GM12892 (cell line): ENCODE measurements at regions not wholly inside any gene's neighbourhood (a gene's known extent, or its start where the extent isn't known, plus 50 kb on each side); places are given as distances from the start of the nearest gene placed in this dataset.

Experiments
- DNase-seq: peaks from one replicate; pipeline ENCODE4 v3.0.0; 2011; ENCODE audit not compliant: insufficient read length
- FAIRE-seq: peaks from 2 replicates; lab custom pipeline; 2011; peaks lifted over from hg19 to GRCh38; lab: Jason Lieb, UNC
- POLR2A ChIP-seq: IDR thresholded peaks from 2 replicates; pipeline ENCODE4 v1.6.1; 2011; ENCODE audit warnings: low read depth, low read length, control low read depth
- POLR2AphosphoS5 ChIP-seq: IDR thresholded peaks from 2 replicates; pipeline ENCODE4 v1.6.1; 2011; ENCODE audit warnings: low read depth, low read length, control low read depth
- TAF1 ChIP-seq: IDR thresholded peaks from 2 replicates; pipeline ENCODE4 v1.6.1; 2011; ENCODE audit warnings: low read depth, mild to moderate bottlenecking, control low read depth, low read length, borderline replicate concordance

DNA sequence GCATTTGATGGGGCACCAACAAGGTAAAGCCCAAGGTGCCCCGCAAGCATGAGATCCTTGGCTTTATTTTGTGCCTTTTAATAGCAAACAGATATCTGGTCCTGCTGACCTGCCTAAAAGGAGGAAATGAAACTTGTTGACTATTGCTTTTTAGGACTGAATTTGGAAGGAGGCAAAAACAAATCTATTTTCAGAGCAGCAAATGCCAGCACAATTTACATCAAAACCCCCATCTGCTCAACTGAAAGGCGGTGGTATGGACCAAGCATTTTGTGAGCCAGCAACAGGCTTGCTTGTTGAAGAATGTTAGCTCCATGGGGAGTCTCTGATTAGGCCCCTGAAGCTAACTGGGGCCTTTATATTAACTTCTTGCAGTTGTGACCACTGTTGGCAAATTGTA lies 192.6 kb upstream of the E2F8 start:
- TF ChIP-seq TAF1 (no peak), POLR2AphosphoS5 (no peak), POLR2A (no peak)
- no peak for DNase-seq
- FAIRE-seq: no peak

DNA sequence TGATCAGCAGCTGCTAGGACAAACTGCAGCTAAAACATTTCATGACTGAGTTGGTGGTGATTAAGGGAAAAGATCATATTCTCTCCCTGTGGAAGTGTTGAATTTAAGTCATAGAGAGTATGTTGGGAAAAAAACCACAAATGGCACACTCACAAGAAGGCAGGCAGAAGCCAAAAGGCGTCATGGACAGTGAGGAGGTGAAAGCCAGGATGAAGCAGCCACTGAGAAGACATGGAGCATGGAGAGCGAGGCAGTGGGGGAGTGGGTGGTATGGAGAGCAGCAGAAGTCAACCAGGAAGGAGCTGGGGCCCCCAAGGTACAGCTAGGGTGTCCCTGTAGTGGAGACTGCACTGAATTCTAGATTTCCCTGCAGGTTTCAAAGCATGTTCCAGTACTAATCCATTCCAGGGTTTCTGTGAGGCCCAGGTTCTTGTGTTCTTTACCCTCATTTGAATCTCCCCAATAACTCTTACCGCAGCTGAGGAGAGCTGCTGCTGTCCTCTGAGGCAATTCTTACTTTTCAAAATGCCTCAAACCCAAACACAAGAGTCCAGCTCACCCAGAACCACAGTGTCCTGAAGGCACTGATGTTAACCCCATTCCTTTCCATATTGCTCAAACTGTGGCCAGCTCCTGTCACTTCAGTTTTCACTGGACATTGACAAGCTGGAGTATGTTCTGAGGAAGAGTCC lies 191.8 kb upstream of the E2F8 start:
- TF ChIP-seq POLR2A (no peak), POLR2AphosphoS5 (no peak)
- DNase-seq (no peak), FAIRE-seq (peak; percentile 97)

DNA sequence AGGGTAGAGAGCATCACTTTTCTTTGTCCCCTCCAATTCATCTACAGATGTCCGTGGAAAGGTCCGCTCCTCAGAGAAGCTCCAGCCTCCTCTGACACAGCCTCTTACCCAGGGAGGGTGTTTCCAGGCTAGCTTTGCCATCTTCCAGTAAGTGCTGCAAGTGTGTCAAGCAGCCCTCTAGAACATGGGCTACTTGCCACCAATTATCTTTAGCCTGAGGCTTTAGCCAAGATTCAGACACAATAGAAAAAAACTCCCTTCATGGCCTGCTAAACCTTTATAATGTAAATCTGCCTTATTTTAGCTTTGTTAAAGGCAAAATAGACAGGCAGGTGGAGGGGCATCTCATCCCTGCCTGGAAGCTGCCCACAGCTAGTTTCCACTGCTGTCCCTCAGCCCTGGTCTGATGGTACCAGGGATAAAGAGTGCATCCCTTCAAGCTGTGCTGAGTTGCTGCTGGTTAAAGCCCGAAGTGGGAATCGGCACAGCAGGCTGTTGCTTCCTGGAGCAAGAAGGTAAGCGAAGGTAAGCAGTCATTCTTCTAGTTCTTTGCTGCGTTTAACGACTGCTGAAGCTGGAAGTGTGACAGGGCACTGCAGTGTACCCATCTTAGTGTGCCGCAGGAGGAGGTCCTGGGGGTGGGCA lies 190.1 kb upstream of the E2F8 start:
- FAIRE-seq (no peak), DNase-seq (no peak)
- no peak for TF ChIP-seq TAF1
- no peak for TF ChIP-seq POLR2AphosphoS5
- no peak for TF ChIP-seq POLR2A

DNA sequence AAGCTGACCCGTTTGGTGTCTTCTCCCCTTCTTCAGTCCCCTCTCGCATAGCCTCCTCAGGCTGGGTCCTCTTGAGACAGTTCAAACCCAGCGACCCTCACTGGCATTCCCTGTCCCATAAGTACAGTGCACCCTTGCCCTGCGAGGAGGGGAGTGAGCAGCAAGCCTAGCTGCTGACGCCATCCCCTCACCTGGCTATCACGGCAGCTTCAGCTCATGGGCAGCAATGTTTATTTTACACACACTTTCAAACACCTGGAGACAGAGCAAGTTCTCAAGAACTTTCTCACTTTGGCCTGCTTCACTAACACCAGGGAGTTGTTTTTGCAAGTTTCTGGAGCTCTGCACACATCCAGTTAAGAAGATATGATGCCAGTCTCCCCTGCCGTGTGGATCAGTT lies 189.6 kb upstream of the E2F8 start:
- FAIRE-seq (no peak), DNase-seq (no peak)
- no peak for TF ChIP-seq TAF1
- no peak for TF ChIP-seq POLR2A
- TF ChIP-seq POLR2AphosphoS5: no peak

DNA sequence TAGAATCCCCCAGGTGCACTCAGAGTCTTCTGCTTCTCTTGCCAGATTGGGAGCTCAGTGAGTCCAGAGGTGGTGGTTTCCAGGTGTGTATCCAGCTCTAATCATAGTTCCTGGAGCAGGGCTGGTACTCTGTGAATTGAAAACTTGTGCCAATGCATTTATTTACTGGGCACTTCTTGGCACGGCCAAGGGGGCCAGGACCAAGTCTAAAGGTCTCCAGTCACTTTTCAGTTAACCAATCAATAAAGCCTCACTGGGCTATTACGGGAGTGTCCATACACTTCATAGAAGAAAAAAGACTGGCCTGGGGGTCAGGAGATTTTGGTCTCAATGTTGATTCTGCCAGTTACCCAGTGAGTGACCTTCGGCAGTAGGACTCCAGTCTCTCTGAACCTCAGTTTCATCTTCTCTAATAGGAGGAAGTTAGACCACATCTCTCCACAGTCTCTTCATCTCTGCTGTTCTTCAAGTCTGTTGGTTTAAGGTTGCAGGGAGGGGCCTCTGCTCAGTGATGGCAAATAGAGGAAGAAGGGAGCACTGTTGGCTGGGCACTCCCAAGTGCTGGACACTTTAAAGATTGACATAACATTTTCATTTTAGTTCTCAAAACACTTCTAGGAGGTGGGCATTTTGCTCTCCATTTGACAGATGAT lies 188.5 kb upstream of the E2F8 start:
- no peak for FAIRE-seq
- DNase-seq: no peak
- TF ChIP-seq POLR2A: no peak

DNA sequence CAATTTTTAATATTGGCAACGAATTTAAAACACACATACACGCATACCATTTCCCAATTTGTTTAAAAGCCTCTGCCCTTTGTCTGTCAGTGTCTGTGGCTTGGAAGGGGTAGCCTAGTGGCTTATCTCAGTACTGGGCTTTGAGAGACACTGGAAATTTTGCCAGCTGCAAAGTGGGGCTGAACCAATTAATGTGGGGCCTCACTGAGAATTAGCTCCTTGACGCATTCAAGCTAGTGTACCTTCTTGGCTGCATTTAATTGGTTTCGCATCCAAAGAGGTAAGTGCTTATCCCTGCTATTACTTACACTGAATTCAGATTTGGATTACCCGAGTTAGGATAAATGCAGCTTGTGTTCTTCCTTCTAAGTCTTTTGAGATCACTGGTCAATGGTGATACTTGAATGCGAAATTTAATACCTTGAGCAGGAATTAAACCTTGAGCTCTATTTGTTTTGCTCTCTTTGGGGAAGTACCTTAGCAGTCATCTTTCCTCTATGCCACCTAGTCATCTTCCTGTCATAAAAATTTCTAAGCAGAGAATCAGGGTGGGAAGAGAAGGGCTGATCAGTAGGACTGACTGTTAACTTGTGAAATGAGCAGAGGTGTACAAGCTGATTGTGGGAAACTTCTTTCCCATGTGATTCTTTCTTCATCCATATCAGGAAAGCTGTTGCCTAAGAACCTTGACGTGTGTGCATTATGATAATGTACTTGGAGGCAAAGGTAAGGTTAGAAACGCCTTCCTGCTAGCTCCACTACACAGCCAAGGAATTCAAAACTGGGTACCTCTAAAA lies 187.7 kb upstream of the E2F8 start:
- FAIRE-seq: peak; percentile 90
- no peak for TF ChIP-seq POLR2AphosphoS5
- no peak for TF ChIP-seq TAF1
- no peak for TF ChIP-seq POLR2A
- no peak for DNase-seq

DNA sequence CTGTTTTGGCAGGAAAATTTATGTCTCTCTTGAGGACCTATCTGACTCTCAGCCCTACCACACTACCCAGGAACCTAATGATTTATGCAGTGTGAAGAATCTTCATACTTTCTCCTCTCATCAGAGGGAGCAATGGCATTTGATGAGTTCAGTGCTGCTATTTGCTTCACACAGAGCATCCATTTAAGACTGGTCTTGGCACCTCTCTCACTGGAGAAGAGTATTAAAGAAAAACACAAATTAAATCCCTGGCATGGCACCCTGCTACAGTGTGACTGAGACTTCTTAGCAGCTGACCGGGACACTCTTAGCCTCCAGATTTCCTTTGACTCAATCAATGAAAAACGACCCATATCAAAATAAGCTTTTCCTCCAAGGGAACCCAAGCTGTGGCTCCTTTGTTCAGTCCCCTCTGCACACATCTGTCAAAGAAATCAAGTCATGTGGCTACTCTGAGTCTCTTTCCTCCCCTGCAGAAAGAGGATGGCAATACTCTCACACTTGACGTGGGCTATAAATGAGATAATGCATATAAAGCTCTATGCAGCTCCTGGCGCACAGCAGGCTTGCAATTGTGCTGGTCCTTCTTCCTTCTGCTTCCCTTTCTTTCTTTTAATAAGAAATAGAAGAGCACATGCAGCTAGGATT lies 186.1 kb upstream of the E2F8 start:
- peak; percentile 21 for FAIRE-seq
- no peak for DNase-seq
- TF ChIP-seq POLR2A (no peak), TAF1 (no peak), POLR2AphosphoS5 (no peak)

DNA sequence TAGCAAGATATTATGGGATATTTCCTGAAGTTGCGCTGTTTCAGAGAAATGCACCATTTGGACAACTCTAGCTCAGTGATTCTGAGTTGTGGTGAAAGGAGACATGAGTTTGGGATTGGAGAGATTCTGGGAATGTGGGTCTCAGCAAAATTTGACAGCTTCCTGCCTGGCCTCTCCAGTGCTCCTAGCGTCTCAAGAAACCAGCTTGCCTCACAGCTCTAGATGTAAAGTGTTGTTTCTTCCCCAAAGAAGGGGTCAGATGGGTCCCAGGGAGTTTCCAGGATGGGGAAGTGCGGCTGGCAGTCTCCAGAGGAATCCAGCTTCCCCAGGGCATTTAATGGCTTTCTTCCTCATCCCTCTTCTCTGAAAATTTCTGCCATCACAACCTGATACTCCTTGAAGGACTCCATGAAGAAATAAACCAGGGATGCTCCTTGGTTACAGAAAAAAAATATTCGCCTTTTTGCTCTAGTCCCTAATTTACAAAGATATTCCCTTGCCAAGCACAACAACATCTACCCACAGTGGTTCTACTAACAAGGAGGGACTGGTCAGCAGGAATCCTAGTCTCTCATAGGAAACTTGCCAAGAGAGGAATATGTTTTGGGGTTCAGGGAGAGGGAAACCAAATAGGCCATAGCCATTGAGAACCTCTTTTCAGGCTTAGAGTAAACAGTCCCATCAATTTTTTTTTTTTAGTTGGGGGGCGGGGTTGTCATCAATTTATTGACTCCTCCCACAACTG lies 185.4 kb upstream of the E2F8 start:
- TF ChIP-seq POLR2A (no peak), TAF1 (no peak), POLR2AphosphoS5 (no peak)
- FAIRE-seq (peak; percentile 73), DNase-seq (no peak)

DNA sequence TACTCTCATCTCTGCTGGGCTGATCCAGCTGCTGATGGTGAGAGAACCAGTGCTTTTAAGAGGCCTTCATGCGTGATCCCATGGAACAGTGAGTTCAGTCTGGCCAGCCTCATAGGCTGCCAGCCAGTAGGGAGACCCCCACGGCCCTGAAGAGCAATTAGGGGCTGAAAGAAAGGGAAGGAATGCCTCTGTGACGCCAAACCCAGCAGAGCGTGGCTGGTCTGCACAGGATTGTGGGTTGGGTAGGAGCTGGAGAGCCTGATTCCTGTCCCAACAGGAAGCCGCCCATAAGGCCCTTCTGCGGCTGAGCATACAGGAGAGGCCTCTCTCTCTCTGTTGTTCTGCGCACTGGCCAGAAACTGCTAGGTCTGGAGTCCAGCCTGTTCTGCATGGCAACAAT lies 181.5 kb upstream of the E2F8 start:
- no peak for TF ChIP-seq TAF1
- no peak for TF ChIP-seq POLR2A
- no peak for TF ChIP-seq POLR2AphosphoS5
- DNase-seq (no peak), FAIRE-seq (no peak)

DNA sequence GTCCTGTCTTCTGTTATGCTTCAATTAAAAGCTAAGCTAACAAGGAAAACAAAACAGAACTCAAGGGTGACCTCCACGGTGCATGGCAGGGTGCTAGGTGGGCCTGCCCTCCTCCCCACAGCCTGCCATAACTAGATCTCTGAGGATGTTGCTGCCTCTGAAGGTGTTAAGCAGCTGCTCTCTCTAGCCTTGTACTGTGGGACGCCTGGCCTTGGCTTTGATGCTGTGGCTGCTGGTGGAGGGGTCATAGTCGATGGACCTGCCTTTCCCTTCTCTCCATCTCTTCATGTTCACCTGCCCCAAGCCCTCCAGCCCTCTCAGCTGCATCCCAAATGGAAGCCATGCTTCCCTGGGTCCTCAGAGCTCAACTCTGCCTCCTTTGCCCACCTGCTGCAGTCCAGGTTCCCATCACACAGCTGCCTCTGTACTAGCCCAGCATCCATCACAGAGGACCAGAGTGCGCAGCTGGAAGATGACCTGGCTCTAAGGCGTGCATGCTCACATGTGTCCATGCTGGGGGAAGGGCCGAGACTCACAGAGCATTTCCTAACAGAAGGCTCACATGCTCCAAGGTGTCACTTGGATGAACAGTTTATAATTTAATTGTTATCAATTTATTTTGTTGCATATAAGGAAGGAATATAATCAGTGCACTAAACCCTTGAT lies 180.3 kb upstream of the E2F8 start:
- no peak for FAIRE-seq
- no peak for DNase-seq
- TF ChIP-seq POLR2A: no peak
- no peak for TF ChIP-seq POLR2AphosphoS5
- no peak for TF ChIP-seq TAF1
